Eye (tissue), 1 donor: ENCODE measurements at regions not wholly inside any gene's neighbourhood (a gene's known extent, or its start where the extent isn't known, plus 50 kb on each side); places are given as distances from the start of the nearest gene placed in this dataset.

Experiments used
- DNase-seq: peaks from one replicate; pipeline ENCODE4 v3.0.0-alpha.2; 2015

DNA sequence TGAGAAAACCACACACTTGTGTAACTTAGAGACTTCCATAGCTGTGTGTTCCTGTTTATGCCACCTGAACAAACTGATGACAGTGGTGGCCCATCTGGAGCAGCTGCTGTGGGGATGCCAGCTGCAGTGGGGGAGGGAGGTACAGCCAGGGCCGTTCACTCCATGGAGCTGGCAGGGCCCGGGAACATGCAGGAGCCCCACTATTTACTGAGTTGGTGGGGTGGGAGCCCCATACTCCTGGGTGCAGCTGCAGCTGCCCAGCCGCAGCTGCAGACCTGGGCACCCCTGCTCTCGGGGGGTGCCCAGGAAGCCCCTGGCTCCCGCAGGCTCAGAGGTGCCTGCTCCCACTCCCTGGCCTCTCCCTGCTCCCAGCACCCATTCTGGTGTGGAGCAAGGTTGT is 398.6 kb upstream of the RASGEF1B start:
- no peak for DNase-seq

DNA sequence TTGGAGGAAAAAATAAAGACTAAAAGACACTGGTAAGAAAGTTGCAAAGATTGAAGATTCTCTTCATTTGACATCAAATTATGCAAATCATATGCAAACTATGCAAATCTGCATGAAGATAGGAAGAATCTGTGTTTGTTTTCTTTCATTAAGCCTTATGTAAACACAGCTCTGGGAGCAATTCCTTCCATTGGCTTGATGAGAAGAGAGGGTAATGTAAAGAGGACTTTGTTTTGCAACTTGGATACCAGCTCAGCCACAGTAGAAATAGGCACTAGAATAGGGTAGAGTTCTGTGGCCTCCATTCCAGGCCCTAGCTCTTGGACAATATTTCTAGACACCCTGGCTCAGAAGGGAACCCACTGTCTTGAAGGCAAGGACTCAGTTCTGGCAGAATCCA is 388.4 kb upstream of the RASGEF1B start:
- no peak for DNase-seq

DNA sequence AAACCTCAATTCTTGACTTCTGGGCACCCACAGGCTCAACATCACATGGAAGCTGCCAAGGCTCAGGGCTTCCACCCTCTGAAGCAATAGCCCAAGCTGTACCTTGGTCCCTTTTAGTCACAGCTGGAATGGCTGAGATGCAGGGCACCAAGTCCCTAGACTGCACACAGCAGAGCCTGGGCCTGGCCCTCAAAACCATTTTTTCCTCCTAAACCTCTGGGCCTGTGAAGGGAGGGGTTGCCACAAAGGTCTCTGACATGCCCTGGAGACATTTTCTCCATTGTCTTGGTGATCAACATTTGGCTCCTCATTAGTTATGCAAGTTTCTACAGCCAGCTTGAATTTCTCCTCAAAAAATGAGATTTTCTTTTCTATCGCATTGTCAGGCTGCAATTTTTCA is 382.7 kb upstream of the RASGEF1B start:
- no peak for DNase-seq

DNA sequence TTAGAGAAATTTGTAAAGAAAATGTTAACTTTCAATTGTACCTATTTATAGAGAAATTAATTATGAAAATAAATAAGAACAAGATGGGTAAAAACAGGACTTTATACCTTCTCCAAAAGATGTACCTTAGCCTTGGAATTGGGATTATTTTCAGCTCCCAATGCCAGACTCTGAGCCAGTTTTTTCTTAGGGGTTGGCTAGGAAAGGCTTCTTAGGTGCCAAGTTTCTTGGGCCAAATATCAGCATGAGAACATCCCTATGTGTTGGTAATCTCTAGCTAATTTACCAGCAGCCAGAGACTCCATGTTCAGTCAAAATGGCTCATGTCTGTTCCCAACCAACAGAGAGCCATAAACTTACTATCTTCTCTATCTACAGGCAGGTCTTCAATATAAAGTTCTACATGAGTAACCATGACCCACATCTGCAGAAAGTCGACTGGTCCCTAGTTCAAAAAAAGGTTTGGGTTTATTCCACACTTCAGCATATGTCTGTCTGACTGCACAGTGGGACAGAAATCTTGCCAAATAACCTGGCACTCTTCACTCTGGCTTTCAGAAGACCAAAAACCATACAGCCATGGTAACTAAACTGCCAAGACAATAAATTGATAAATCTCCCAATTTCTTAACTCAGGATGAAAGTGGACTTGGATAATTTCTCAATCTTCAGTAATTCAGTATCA is 380.5 kb upstream of the RASGEF1B start:
- no peak for DNase-seq

DNA sequence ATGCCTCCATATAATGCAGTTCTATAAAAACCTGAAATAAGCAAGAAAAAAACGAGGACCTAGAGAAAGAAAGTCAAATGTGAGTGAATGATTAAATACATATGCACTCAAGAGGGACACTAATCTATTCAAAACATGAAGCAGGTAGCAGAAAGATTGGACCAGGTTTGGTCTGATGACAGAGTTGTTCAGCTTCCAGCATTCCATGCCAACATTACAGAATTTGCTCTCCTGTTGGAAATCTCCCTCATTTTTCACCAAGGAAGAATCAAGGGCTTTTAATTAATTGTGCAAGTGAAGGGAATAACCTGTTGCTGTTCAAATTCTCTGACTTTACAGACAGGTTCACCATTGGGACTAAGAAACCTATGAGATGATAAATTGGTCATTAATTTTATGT is 379.0 kb upstream of the RASGEF1B start:
- no peak for DNase-seq

DNA sequence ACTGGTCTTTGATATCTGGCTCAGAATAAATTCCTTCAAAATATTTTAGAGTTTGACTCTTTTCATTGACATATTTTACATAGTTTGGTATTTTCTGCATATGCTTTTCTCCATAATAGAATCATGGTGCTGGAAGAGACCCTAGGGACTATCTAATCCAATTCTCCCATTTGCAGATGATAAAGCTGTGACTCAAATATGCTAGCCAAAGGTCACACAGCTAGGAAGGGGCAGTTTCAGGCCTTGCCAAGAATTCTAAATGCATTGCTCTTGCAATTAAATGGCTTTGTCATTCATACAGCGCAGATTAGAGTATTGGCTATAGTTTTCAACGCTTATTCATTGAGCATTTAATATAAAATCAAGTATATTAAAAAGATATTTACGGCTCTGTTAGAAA is 374.1 kb upstream of the RASGEF1B start:
- DNase-seq, result no peak

DNA sequence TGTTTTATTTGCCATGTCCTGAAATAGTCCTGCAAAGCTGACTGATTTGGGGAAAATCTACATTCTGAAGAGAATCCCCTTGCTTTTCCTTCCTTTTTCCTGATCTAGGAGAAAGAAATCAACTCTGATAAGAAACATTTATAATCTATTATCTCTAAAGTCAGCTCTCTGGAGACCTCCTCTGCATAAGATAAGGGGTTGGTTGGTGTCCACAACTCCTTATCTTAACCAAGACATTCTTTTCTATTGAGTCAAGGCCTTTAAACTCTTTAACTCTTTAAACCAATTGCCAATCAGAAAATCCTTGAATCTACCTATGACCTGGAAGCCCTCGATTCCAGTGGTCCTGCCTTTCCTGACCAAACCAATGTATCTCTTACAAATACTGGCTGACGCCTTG is 373.6 kb upstream of the RASGEF1B start:
- DNase-seq, result no peak

DNA sequence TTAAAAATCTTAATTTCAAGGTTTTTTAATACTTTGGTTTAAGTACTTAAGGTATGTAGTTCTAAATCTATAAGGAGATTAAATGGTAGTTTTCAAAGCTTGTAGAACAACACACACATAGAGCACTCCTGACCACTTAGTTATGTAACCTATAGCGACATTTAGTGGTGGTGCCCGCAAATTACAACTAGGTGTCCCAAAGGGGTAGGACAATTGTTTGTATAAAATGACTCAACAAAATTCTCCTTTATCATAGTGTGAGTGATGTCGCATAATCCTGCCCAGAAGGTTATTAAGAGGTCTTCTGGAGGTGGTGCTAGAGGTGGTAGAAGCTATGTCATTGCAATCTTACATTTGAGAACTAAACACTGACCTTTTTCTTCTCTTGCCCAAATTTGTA is 373.0 kb upstream of the RASGEF1B start:
- peak; percentile 92 for DNase-seq

DNA sequence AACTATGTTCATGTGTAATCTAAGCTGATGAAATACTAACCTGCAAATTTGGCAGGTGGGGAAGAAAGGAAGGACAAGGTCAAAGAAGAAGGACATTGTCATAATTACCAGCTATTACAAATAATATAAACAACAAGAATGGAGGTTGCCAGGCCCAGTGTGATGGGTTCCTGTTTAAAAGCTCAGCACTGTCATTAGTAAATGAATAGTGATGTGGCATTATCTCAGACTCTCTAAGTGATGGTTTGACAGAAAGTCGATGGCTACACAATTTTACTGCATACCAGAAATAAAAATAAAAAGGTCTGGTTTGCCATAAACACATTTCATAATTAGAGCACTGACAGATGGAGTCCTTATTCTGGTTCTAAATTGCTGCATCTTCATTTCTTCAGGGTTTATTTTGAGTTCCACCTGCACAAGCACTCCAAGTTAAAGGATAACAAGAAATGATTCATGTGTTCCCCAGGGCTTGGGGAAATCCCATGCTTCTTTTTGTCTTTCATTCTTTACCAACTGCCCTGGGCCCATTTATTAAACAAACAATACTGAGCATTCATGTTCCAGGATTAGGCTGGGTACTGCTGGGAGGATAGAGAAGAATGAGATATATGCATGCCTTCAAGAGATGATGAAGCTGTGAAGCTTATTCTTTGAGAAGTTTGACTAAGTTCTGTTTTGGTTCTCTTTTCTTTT is 367.8 kb upstream of the RASGEF1B start:
- DNase-seq, result no peak

DNA sequence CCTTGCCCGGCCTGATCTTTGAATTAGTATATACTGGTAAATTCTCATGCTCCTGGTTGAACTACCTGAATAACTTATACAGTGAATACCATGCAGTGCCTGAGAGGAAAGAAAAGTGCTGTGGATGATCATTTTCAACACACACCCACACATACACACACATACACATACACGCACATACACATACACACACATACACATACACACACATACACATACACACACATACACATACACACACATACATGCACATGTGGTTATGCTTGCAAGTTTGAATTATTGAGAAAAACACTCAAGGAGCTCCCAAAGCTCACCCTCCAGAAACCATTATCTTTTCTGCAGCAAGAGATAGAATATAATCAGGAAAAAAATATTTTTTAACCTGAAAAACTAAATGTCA is 366.9 kb upstream of the RASGEF1B start:
- DNase-seq, result no peak

DNA sequence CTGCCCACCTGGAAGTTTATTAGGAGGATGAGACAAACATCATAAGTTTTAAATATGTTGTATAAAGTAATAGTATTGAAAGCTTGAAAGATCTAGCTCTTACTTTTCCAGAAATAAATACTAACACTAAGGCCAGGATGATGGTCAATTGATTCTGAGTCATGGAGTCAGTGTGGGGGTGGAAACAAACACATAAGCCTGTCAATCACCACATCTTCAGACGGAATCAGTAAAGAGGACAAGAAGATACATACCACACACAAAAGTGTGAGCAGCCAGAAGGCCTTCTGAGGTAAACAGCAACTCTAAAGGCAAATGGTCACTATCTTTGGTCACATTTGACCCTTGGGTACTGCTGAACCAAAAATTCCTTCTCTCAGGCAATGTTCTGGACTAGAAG is 365.0 kb upstream of the RASGEF1B start:
- no peak for DNase-seq

DNA sequence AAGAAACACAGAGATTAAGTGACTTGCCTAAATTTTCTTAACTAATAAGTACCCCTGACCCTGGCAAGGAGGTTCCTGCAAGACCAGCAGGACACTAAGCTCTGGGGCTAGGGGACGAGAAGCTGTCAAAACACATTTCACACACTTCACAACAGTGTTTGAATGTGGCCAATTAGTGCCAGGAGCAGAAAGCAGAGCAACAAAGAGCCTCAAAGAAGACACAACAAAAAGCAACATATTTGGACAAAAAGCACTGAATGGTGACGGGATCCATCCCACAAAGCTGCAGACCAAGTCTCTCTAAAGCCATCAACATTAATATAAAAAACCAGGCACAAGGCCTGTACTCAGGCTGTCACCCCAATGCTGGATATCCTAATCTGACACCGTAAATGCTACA is 361.9 kb upstream of the RASGEF1B start:
- DNase-seq, result peak; percentile 81

DNA sequence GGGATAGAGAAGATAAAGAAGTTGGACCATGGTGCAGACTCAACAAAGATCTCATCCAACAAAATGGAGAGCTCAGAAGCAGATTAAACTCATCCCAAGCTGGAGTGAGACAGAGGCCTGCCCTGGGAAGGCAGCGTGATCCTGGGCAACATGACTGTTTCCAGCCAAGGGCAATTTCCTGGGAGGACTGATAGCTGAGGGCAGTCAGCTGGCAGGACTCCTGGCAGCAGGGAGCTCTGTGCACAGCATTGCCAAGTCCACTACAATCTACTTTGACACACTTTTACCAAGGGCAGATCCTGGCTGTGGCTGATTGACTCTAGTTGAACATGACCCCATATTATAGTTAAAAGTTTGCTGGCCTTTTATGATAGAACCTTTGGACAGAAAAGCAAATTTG is 357.3 kb upstream of the RASGEF1B start:
- DNase-seq, result no peak

DNA sequence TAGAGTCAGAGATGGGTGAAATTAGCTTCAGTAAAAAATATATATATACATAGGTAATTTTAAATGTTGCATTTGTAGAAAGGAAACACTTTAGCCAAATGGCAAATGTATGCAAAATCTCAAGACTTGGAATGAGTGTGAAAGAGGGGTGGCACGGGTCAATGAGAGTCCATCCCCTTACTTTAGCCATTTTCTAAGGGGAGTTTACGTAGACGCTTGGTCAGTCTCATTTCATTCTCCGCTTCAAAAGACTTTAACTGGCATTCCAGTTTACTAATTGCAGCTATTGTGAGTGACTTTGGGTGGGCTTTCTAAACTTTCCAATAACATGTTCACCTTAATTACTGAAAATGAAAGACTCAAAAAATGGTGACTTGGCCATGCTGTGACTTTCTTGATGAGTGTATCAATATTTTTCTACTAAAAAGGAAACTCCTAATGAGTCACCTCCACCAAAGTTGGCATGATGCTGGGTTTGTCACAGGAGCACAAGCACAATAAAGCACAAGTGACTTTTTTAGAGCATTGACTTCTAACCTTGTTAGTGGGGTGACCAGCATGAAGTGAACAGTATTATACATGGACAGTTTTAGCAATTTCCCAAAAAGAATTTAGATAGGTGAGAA is 356.0 kb upstream of the RASGEF1B start:
- DNase-seq, result peak; percentile 75

DNA sequence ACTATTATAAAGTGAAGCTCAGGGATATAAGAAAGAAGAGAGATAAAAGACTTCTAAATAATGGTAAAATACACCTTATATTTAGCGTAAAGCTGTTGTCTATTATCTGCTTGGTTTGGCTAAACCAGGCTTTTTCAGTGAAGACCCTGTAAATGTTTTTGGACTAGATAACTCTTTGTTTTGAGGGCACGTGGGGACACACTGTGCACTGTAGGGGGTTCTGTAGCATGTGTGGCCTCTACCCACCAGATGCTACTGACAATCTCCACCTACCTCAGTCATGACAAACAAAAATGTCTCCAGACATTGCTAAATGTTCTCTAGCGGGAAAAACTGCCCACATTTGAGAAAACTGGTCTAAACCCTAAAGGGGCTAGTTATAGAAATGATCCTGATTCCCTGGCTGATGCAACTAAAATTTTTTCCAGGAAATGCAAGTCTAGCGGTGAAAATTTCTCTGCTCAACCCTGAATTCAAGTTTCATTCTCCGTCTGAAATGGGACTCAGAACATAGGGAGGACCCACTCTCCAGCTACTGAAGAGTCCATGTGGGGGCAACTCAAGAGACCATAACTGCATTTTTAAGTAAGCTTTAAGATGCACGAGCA is 355.2 kb upstream of the RASGEF1B start:
- no peak for DNase-seq

DNA sequence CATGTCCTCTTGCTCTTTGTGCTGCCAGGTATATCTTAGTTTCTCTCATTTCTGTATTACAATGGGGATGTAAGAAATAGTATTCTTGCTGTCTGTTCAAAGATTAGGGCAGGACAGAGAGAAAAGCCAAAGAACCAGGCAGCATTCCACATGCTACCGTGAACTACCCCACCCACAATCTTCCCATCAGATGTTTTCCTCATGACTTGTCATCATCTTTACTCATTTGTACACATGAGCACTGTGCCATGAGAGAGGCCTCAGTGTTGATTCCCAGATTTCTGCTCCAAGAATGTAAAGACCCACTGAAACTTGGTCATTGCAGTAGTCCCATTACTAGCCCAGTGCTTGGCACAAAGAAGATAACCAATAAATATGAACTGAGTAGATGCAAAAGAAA is 354.6 kb upstream of the RASGEF1B start:
- DNase-seq, result no peak

DNA sequence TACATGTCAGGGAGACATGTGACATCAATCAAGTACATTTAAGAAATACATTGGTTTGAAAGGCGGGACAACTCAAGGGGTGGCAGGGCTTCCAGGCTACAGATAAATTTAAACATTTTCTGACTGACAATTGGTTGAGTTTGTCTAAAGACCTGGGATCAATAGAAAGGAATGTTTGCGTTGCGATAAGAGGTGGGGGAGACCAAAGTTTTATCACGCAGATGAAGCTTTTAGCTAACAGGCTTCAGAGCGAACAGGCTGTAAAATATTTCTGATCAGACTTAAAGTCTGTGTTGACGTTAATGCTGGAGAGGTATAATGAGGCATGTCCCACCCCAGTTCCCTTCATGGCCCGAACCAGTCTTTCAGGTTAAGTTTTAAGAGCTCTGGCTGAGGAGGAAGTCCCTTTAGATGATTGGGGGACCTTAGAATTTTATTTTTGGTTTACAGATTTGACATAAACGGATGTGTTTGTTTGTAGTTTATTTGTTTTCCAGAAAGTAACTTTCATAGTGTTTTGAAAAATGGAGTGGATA is 346.7 kb upstream of the RASGEF1B start:
- no peak for DNase-seq

DNA sequence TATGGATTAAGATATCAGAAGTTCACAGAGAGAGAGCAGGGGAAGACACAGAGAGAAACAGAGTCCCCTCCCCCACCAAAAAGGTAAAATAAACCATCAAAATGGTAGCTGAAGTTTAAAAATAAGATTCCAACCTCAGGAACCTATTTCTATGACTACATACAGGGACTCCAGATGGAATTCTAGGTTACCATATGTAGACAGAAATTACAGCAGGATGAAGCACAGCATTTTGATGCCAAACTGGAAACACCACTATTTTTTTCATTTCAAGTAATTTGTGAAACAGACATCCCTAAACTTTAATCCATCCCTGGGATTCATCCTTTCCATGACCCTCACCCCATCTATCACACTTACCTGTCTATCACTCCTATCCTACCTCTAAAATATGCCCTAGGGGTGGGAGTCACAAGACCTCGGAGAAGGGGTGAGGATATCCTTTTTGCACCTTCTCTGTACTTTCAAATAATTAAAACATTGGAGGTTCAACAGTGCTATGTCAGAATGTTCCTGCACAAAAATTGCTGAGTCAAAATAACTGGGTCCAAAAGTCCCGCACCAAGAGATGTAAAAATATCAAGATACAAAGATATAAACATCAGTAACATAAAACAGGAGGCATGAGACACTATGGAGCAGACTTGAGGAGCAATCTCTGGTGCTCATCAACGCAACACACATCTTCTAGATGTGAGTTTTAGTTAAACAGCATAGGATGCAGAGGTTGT is 344.5 kb upstream of the RASGEF1B start:
- no peak for DNase-seq

DNA sequence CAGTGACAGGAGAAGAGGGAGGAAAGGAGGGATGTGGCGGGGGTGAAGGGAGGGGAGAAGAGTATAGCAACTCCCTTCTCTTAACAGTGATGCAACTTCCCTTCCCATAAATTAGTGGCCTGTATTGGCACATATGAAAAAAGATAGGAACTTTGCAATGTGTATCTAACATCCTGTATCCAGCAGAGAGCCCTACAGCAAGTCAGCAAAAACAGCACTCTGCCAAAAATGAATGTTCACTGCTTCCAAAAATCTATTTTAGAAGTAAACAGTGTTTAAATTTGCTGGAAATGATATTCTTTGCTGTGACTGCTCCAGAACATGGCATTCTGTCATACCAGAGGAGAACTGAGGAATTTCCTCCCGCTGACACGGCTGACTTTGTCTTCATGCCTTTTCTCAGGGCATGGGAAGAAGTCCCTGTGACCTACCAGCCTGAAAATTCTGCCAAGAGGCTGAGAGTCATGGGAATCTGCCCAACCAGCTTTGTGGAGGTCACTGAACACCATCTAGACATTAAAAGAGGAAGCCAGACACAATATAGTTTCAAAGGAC is 343.4 kb upstream of the RASGEF1B start:
- DNase-seq, result no peak

DNA sequence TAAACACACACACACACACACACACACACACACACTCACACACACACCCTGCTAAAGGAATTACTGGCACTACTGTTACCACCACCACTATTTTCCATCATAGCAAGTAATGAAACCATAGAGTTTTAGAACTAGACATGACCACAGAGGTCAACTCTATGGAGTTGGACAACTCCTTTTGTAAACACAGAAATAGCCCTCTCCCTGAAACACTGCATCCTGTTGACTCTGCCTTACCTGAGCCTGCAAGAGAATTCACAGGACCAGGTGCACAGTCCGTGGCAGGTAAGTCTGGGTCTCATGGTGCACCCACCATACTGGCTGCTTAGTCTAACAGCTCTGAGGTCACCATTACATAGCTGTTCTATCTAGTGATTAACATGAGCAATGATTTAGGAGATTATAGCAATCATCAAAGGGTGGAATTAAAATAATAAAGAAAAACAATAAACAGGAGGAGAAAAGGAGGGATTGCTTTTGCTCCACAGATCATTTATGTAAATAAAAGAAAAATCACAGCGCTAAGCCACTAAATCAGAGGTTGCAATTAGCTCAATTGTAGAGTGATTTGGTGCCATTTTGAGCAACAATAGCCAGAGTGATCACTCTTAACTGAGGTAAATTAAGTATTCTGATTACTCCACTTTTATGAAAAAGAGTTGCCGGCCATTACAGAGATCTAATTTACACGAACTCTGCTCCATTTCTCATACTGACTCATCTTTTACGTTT is 340.0 kb upstream of the RASGEF1B start:
- no peak for DNase-seq

DNA sequence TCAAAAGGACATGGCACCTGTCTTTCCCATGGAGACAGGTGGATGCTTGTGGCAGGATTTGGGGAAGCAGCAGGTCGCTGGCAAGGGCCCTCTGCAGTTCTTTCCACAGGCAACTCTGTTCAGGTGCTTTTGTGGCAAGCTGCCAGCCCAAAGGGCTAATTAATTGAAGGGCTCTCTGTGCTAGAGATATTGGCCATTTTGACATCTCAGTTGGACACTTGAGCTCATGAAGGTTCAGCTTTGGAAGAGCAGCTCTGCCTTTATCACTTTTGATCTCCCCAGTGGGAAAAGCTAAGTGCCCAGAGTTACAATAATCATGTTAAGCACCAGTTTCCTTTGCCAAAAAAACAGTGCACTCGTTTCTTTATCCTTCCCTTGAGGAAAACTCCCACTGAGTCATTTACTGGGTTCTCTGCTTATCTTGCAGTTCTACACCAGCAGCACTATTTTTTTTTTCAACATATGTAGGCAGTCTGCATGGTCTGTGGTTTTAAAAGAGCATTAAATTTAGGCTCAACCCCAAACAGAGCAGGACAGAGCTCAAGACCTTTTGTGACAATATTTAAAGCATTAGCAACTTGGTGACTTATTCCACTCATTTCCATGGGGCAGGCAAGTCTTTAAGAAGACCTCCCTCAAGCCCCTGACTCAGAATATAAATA is 336.4 kb upstream of the RASGEF1B start:
- no peak for DNase-seq
